Thyroid gland (tissue), 4 donors: ENCODE measurements at regions not wholly inside any gene's neighbourhood (a gene's known extent, or its start where the extent isn't known, plus 50 kb on each side); places are given as distances from the start of the nearest gene placed in this dataset.

Experiments
- DNase-seq, 2 donors: peaks; one replicate each; pipeline ENCODE4 v3.0.0-alpha.2; 2019
- H3K27ac ChIP-seq, 3 donors: fragments of 200-600 bp; sonication (generic); 1 replicate in 2 of 3; 2 replicates in 1 of 3; pipeline ENCODE4 v1.5.1; 2016 to 2019; ENCODE audit warnings: mild to moderate bottlenecking in 1 of 3, moderate library complexity in 1 of 3
- H3K27me3 ChIP-seq: fragments of 200-600 bp; sonication (generic); one replicate; pipeline ENCODE4 v1.5.1; 2019
- H3K36me3 ChIP-seq, 2 donors: fragments of 200-600 bp; sonication (generic); one replicate each; pipeline ENCODE4 v1.5.1; 2016 to 2019
- H3K4me1 ChIP-seq, 2 donors: fragments of 200-600 bp; sonication (generic); one replicate each; pipeline ENCODE4 v1.5.1; 2017 to 2019
- H3K4me3 ChIP-seq, 3 donors: fragments of 200-600 bp; sonication (generic); replicated peaks in 1 of 3; 1 replicate in 2 of 3; 2 replicates in 1 of 3; pipeline ENCODE4 v1.5.1; 2016; ENCODE audit warnings: mild to moderate bottlenecking in 1 of 3
- H3K9me3 ChIP-seq: fragments of 200-600 bp; sonication (generic); one replicate; pipeline ENCODE4 v1.5.1; 2017
- CTCF ChIP-seq, 6 experiments: fragments of 200-600 bp in 3 of 6; fragments of 450-650 bp in 3 of 6; sonication (generic) in 3 of 6; IDR thresholded peaks; one replicate each; pipeline ENCODE4 v1.5.1; 2016 to 2019; ENCODE audit warnings: antibody characterized with exemption in 6 of 6, mild to moderate bottlenecking in 2 of 6, inconsistent platforms in 1 of 6, moderate library complexity in 1 of 6
- POLR2A ChIP-seq, 2 donors: fragments of 450-650 bp; IDR thresholded peaks; one replicate each; pipeline ENCODE4 v1.6.1; 2017; ENCODE audit warnings: antibody characterized with exemption in 2 of 2, mild to moderate bottlenecking in 2 of 2, moderate library complexity in 1 of 2
- WGBS, 2 donors: methylation state at CpG; one replicate each; pipeline ENCODE4 v1.1.5; 2017; 5-methylcytosine and 5-hydroxymethylcytosine counted together
- intact Hi-C: fragments of 100-400 bp; cut with DNase I; formaldehyde crosslinking; loops from one replicate; pipeline ENCODE4 v1.15.1; 2023

DNA sequence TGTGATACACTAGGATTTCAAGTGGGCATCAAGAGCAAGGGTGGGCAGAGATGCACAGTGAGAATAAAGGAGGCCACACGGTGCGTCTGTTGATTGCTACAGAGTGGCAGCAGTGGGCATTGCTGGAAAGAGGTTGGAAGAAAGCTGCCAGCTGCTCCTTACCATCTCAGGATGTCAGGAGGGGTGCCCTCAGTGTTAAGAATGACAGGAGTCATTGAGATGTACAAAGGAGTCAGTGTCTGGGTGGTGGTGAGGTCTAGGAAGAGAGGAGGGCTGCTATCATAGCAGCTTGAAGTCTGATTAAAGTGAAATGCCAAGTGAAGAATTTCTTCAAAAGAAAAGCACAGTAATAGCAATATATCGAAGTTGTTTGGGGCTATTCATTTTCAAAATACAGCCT, 992.7 kb downstream of the TTLL7 start:
- H3K4me1 ChIP-seq, result peaks cover 0 to 4% of the 10 kb centered on the region in 2 donors
- 83 to 88% methylated on average over 3 of the region's 3 CpGs for WGBS, 2 donors
- TF ChIP-seq POLR2A (IDR thresholded peaks at IDR 0.05) (no peak), CTCF (IDR thresholded peaks at IDR 0.05) (no peak)

DNA sequence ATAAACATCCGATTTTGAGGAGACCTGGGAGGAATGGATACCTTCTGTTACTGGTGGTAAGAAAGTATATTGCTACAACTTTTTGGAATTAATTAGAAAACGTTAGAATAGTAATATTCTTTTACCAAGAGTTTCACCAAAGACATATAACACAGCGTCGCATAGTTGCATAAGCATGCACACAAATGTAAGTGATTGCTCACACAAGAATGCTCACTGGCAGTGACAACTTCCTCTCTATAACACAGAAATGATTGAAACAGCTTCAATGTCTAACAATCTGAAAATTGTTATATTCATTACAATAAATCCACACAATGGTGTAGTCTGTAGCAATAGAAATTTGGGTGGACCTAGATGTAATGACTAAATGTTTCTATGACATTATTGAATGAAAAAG, 998.6 kb downstream of the TTLL7 start:
- intact Hi-C loops, result no loop called here
- no peaks in the 10 kb centered on the region for H3K9me3 ChIP-seq
- H3K4me1 ChIP-seq, result no peaks in the 10 kb centered on the region
- TF ChIP-seq CTCF (IDR thresholded peaks at IDR 0.05) (no peak), POLR2A (IDR thresholded peaks at IDR 0.05) (no peak)
- WGBS, 2 donors, result 93 to 94% methylated on average over 4 of the region's 4 CpGs
- H3K27me3 ChIP-seq, result no peaks in the 10 kb centered on the region
- no peak for DNase-seq
- no peak overlapping the region for H3K27ac ChIP-seq
- H3K36me3 ChIP-seq, result no peaks in the 10 kb centered on the region
- no peak overlapping the region for H3K4me3 ChIP-seq

More for the DNA sequence above, 992.7 kb downstream of the TTLL7 start:
- Histone ChIP-seq H3K27ac (no peak overlapping the region), H3K4me3 (no peak overlapping the region), H3K27me3 (no peaks in the 10 kb centered on the region), H3K9me3 (no peaks in the 10 kb centered on the region), H3K36me3 (no peaks in the 10 kb centered on the region)
- intact Hi-C loops, result no loop called here
- DNase-seq, result no peak

DNA sequence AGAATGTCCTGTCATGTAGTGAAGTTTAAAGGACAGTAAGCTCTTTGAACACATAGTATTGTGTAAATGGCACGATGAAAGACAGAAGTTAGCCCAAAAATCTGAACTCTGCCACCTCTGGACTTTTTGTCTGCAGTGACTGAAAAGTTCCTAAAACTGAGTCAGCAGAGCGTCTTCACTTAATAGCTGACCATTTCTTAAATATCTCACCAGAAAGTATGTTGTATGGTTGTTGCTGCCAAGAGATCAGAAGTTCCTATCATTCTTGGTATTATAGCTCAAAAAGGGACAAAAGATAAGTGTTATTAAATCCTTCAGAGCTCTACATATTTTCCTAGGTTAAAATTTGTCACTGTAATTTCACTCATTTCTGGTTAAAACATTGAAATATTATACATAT, 1003.0 kb downstream of the TTLL7 start:
- DNase-seq, result no peak
- intact Hi-C loops, result no loop called here
- Histone ChIP-seq H3K4me3 (no peak overlapping the region), H3K4me1 (no peaks in the 10 kb centered on the region), H3K27me3 (no peaks in the 10 kb centered on the region), H3K27ac (no peak overlapping the region), H3K36me3 (no peaks in the 10 kb centered on the region), H3K9me3 (no peaks in the 10 kb centered on the region)
- WGBS, 2 donors, result 80 to 85% methylated on average over 2 of the region's 2 CpGs
- TF ChIP-seq CTCF (IDR thresholded peaks at IDR 0.05) (no peak), POLR2A (IDR thresholded peaks at IDR 0.05) (no peak)

DNA sequence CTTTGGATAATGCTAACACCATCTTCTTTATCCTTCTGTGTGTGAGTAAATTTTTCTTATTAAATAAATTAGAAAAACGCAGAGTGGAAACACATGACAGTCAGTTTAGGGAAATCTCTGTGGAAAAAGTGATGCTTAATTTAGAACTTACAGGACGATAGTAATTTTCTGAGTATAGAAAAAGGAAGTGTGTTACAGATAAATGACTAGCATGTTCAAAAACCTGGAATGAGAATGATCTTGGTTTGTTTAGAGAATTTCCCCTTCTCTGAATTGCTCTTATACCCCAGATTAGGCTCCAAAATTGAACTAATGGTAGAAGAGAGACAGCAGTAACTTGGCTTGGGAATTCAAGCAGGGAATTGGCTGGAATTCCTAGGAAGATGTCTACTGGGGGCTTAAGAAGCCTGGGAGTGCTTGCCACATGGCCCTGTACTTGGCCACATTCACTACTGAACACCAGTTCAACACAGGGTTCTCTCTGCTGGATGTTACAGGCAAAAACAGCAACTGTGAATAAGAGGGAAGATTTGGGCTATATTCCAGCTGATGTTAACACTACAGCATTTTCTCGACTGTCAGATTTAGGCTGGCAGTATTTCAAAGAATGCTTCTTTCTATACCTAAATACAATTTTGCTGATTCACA, 1004.2 kb downstream of the TTLL7 start:
- H3K4me3 ChIP-seq, result no peak overlapping the region
- intact Hi-C loops, result no loop called here
- no peaks in the 10 kb centered on the region for H3K36me3 ChIP-seq
- no peaks in the 10 kb centered on the region for H3K27me3 ChIP-seq
- no peak for DNase-seq
- TF ChIP-seq CTCF (IDR thresholded peaks at IDR 0.05), result no peak
- TF ChIP-seq POLR2A (IDR thresholded peaks at IDR 0.05), result no peak
- no peaks in the 10 kb centered on the region for H3K9me3 ChIP-seq
- no peaks in the 10 kb centered on the region for H3K4me1 ChIP-seq
- WGBS, 2 donors, result 29 to 57% methylated on average over 3 of the region's 3 CpGs
- no peak overlapping the region for H3K27ac ChIP-seq

DNA sequence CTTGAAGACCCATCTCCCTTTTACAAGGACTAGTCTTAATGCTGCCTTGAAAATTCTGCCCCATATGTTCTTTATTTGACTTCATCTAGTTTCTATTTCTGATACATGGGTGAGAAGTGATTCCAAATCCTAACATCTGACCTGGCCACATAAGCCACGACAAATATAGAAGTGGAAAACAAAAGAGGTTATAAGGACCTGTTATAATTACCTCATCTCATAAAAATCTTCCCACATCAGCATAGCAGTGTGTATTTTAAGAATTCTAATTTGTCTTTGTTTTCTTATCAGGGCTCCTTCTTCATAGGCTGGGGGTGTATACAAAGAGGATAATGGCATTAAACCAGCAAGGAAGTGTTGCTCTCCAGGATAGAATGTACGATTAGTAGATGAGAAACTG, 1007.4 kb downstream of the TTLL7 start:
- intact Hi-C loops, result no loop called here
- Histone ChIP-seq H3K4me3 (no peak overlapping the region), H3K27ac (no peak overlapping the region), H3K9me3 (no peaks in the 10 kb centered on the region), H3K27me3 (no peaks in the 10 kb centered on the region), H3K36me3 (no peaks in the 10 kb centered on the region), H3K4me1 (no peaks in the 10 kb centered on the region)
- no peak for DNase-seq
- 68 to 76% methylated on average over 2 of the region's 2 CpGs for WGBS, 2 donors
- TF ChIP-seq POLR2A (IDR thresholded peaks at IDR 0.05), result no peak
- TF ChIP-seq CTCF (IDR thresholded peaks at IDR 0.05), result no peak
